ENCODE measurements at regions not wholly inside any gene's neighbourhood (a gene's known extent, or its start where the extent isn't known, plus 50 kb on each side); places are given as distances from the start of the nearest gene placed in this dataset.
A peak's percentile ranks its signal among the peaks of the same experiment; 100 is the strongest.
"Not testable (repeated sequence)": the region's sequence is repeated elsewhere in the genome, so short reads cannot be mapped to it uniquely, and the experiment has no call there.

- no peak for DNase-seq (ENCODE audit: low read depth, low spot score)
Measured at GRCh38 chr7:149633976-149634945, 136.7 kb upstream of the ZNF746 start.

DNA sequence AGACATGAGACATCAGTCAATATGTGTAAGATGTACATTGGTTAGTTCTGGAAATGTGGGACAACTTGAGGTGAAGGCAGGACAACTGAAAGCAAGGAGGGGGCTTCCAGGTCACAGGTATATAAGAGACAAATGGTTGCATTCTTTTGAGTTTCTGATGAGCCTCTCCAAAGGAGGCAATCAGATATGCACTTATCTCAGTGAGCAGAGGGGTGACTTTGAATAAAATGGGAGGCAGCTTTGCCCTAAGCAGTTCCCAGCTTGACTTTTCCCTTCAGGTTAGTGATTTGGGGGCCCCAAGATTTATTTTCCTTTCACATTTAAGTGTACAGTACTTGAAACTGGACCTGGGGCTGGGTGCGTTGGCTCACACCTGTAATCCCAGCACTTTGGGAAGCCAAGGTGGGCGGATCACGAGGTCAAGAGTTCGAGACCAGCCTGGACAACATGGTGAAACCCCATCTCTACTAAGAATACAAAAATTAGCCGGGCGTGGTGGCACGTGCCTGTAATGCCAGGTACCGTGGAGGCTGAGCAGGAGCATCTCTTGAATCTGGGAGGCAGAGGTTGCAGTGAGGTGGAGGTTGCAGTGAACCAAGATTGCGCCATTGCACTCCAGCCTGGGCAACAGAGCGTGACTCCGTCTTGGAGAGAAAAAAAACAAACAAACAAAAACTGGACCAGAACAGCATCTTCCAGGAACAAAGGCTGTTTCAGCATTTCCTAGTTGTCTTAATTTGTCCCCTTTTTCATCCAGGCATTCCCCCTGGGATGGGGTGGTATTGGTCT is 130.9 kb upstream of the ZNF746 start:
- not testable (repeated sequence) for DNase-seq (ENCODE audit: low read depth, low spot score)

DNA sequence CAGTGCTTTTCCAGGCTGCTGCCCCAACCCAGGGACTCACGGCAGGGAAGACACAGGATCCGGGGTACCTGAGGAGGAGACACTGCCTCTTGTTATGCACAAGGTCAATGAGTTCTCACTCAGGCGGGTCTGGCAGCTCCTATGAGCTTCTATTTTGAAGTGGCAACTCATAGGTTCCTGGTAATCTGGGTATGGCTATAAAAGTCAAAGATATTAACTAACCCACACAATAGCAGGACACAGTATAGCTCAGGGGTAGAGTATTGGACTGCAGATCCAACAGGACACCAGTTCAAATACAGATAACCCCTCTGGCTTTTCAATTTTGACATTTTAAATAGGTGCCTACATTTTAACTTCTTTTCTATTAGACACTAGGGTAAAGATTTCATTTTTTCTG is 130.3 kb upstream of the ZNF746 start:
- no peak for DNase-seq (ENCODE audit: low read depth, low spot score)

DNA sequence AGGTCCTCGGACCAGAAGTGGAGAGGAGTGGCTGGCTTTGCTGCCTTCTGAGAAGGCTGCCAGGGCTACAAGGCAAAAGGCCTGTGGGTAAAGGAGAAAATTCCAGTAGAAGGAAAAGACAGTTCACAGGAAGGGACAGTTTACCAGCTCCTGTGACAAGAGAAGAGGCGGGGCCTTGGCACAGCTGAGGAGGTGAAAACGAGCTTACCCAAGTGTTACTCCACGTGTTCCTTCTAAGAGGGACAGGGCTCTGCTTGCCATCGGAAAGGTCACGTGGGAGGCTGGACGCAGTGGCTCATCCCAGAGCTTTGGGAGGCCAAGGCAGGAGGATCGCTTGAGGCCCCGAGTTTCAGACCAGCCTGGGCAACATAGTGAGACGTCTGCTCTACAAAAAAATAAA is 129.4 kb upstream of the ZNF746 start:
- no peak for DNase-seq (ENCODE audit: low read depth, low spot score)

GRCh38 chr7:149625947-149626392 is 128.4 kb upstream of the ZNF746 start:
- no peak for DNase-seq (ENCODE audit: low read depth, low spot score)

- no peak for DNase-seq (ENCODE audit: low read depth, low spot score)
Measured at GRCh38 chr7:149625340-149625946, 127.8 kb upstream of the ZNF746 start.

DNA sequence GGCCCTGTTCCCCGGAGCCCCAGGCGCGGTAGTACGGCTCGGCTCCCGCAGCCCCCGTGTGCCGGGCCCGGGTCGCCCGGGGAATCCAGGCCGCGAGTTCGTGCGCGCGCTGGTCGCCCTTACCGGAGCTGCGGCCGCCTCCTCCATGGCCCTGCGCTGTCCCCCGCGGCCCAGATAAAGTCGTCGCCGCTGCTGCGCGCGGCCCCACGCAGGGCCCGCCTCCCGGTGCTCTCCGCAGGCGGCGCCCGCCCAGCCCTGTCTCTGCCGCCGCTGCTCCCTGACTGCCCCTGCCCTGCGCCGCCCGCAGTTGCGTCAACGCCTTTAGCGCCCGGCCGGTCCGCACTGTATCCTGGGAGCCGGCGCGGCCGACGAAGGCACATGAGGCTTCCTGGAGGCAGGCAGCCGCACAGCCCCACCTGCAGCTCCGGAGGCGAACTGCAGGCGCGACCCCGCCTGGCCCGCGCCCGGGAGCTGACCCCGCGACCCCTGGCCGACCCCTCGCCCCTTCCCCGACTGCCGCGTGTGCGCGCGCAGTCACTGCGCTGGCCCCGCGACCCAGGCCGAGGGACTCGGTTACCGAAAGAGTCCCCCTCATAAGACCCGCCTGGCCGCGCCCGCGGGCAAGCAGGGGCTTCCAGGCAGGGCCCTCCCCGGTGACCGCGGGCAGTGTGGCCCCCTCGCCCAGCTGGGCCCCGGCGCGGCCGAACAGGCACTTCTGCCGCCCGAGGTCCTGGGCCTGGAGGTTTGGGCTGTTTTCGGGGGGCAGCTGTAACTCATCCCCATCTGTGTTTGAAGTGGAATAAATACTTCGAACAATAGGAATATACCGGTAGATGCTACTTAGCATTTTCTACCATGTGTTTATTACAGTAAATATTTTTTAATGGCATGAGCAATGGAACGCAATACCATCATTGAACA is 127.1 kb upstream of the ZNF746 start:
- peak; percentile 56 for DNase-seq (ENCODE audit: low read depth, low spot score)

- no peak for DNase-seq (ENCODE audit: low read depth, low spot score)
Measured at GRCh38 chr7:149624006-149624405, 126.4 kb upstream of the ZNF746 start.

- not testable (repeated sequence) for DNase-seq (ENCODE audit: low read depth, low spot score)
Measured at GRCh38 chr7:149623262-149623997, 125.8 kb upstream of the ZNF746 start.

GRCh38 chr7:149622444-149623210 is 125.0 kb upstream of the ZNF746 start:
- DNase-seq (ENCODE audit: low read depth, low spot score) = no peak

GRCh38 chr7:149621776-149622175 is 124.2 kb upstream of the ZNF746 start:
- no peak for DNase-seq (ENCODE audit: low read depth, low spot score)

- no peak for DNase-seq (ENCODE audit: low read depth, low spot score)
Measured at GRCh38 chr7:149620961-149621360, 123.4 kb upstream of the ZNF746 start.

DNA sequence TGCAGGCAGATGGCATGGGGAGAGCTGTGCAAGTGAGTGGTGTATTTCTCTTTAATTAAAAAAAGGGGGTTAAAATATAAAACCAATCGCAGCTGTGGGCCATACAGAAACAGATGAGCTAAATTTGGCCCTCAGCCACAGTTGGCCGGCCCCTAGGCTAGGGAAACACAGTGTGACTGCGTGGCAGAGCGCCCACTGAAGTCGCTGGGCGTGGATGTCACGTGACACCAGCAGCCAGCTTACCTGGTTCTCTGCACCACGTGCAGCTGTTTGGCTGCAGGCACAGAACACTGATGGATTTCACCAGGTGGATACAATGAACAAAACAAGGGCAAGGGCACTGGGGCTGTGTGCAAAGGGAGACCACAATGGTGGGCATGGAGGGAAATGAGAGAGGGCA is 119.3 kb upstream of the ZNF746 start:
- DNase-seq (ENCODE audit: low read depth, low spot score) = no peak

- DNase-seq (ENCODE audit: low read depth, low spot score) = no peak
Measured at GRCh38 chr7:149615690-149616270, 118.2 kb upstream of the ZNF746 start.

DNA sequence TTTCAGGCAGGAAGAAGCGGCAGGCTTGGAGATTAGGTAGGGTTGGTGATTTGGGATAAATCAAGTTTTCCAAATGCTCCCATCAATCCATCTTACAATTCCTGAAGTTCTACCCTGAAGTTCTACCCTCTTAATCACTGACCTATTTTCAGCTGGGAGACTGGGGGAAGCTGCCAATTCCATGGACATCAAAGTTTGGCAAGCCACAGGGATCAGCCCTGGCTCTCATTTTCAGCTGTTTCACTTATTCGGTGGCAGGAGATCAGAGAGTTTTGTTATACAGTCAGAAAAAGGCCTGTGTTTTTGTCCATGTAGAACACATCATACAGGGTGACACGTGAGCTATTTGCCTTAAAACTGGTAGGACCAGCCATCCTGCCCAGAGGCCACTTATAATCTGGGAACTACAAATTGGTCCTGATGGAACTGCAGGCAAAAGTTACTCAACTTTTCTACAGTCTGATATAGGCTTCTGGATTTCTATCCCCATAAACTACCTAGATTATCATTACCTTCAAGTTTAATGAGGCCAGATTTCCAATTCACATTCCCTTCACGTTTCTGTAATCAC is 112.9 kb upstream of the ZNF746 start:
- no peak for DNase-seq (ENCODE audit: low read depth, low spot score)

DNA sequence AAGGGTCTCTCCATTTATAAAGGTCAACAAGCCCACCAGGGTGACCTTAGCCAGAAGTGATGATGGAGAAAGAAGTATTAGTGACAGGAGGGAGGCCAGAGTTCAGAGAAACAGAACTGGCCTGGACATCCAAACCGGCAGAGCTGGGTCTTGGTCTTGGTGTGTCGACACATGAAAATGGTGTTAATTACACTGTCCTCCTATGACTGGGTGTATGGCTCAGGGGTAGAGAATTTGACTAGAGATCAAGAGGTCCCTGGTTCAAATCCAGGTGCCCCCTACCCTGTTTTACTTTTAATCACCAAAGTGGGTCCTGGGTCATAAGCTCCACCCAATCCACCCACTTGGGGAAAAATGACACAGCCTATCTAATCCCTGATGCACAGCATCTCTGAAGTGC is 110.6 kb upstream of the ZNF746 start:
- DNase-seq (ENCODE audit: low read depth, low spot score) = no peak

DNA sequence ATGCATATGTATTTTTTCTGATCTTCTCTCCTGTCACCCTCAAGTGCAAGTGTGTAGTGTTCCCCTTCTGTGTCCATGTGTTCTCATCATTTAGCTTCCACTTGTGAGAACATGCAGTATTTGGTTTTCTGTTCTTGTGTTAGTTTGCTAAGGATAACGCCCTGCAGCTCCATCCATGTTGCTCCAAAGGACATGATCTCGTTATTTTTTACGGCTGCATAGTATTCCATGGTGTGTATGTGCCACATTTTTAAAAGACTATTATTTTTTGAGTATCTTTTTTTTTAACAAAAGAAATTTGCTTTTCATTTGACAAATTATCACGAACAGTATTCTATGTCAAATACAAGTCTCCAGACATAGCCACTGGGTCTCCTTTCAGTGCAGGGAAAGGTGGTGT is 110.1 kb upstream of the ZNF746 start:
- no peak for DNase-seq (ENCODE audit: low read depth, low spot score)

- no peak for DNase-seq (ENCODE audit: low read depth, low spot score)
Measured at GRCh38 chr7:149606826-149607225, 109.2 kb upstream of the ZNF746 start.

DNA sequence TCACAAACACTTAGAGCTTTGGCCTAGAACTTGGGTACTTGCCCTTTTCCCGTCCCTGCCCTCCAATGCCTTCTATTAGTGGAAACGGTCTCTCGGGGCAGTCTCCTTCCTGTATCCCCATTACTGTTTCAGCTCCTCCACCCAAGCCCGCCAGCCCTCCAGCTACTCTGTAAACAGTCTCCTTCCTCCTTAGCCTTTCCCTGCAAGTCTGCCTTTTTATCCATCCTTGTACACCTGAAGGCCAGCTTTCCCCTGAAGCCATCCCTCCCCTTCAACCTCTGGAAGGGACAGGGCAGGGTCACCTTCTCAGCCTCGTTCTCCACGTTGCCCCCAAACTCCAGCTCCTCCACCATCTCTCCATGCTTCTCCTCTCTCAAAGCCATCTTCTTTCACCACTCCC is 108.1 kb upstream of the ZNF746 start:
- no peak for DNase-seq (ENCODE audit: low read depth, low spot score)

Measured in iPS DF 19.7 (cell line).